GM18858 (cell line): ENCODE measurements at regions not wholly inside any gene's neighbourhood (a gene's known extent, or its start where the extent isn't known, plus 50 kb on each side); places are given as distances from the start of the nearest gene placed in this dataset.

Experiments used
- ATAC-seq: cut with Tn5 transposase; IDR thresholded peaks from one replicate; pipeline ENCODE4 v1.9.1; 2021; ENCODE audit not compliant: unreplicated experiment

- ATAC-seq, result no peak
These were observed 175.3 kb upstream of the BRINP1 start for GRCh38 chr9:119544492-119544891.

- ATAC-seq, result no peak
These were observed 167.9 kb upstream of the BRINP1 start for GRCh38 chr9:119537138-119537537.

GRCh38 chr9:119533504-119533903 is 164.3 kb upstream of the BRINP1 start:
- no peak for ATAC-seq

GRCh38 chr9:119526698-119527097 is 157.5 kb upstream of the BRINP1 start:
- no peak for ATAC-seq

- ATAC-seq, result no peak
These were observed 154.3 kb upstream of the BRINP1 start for GRCh38 chr9:119523508-119523907.

GRCh38 chr9:119522381-119522780 is 153.1 kb upstream of the BRINP1 start:
- no peak for ATAC-seq

- ATAC-seq, result no peak
These were observed 140.2 kb upstream of the BRINP1 start for GRCh38 chr9:119509291-119509905.

GRCh38 chr9:119501374-119501773 is 132.1 kb upstream of the BRINP1 start:
- no peak for ATAC-seq

GRCh38 chr9:119500072-119500771 is 131.0 kb upstream of the BRINP1 start:
- ATAC-seq, result no peak

GRCh38 chr9:119487118-119487827 is 118.0 kb upstream of the BRINP1 start:
- ATAC-seq, result no peak

GRCh38 chr9:119483153-119483552 is 113.9 kb upstream of the BRINP1 start:
- no peak for ATAC-seq

GRCh38 chr9:119477197-119477596 is 108.0 kb upstream of the BRINP1 start:
- no peak for ATAC-seq

GRCh38 chr9:119458068-119458467 is 88.8 kb upstream of the BRINP1 start:
- no peak for ATAC-seq

- no peak for ATAC-seq
These were observed 84.7 kb upstream of the BRINP1 start for GRCh38 chr9:119453980-119454379.

GRCh38 chr9:119453490-119453911 is 84.3 kb upstream of the BRINP1 start:
- ATAC-seq, result no peak

GRCh38 chr9:119451426-119451825 is 82.2 kb upstream of the BRINP1 start:
- no peak for ATAC-seq

- no peak for ATAC-seq
These were observed 73.9 kb upstream of the BRINP1 start for GRCh38 chr9:119443179-119443578.

GRCh38 chr9:119441832-119442231 is 72.6 kb upstream of the BRINP1 start:
- no peak for ATAC-seq

- no peak for ATAC-seq
These were observed 72.1 kb upstream of the BRINP1 start for GRCh38 chr9:119441338-119441737.

GRCh38 chr9:119436261-119436660 is 67.0 kb upstream of the BRINP1 start:
- ATAC-seq, result no peak

- ATAC-seq, result no peak
These were observed 65.8 kb upstream of the BRINP1 start for GRCh38 chr9:119435076-119435475.

GRCh38 chr9:119432428-119432827 is 63.2 kb upstream of the BRINP1 start:
- ATAC-seq, result no peak
